ENCODE measurements at regions not wholly inside any gene's neighbourhood (a gene's known extent, or its start where the extent isn't known, plus 50 kb on each side); places are given as distances from the start of the nearest gene placed in this dataset.

GRCh38 chr13:109874484-109875454 lies 88.4 kb upstream of the IRS2 start:
- Histone ChIP-seq H3K36me3 (ENCODE audit: insufficient read depth, low read length) (no peaks in the 10 kb centered on the region), H3K4me3 (ENCODE audit: low read length) (no peak overlapping the region), H3K4me1 (ENCODE audit: insufficient read depth, low read length) (no peaks in the 10 kb centered on the region)

GRCh38 chr13:109873351-109874123 lies 87.2 kb upstream of the IRS2 start:
- no peak overlapping the region for H2AFZ ChIP-seq (ENCODE audit: low read depth, low read length)
- H3K9me3 ChIP-seq (ENCODE audit: low read length) = no peaks in the 10 kb centered on the region
- no peaks in the 10 kb centered on the region for H3K4me1 ChIP-seq (ENCODE audit: insufficient read depth, low read length)
- no peak overlapping the region for H3K4me3 ChIP-seq (ENCODE audit: low read length)
- H3K27me3 ChIP-seq (ENCODE audit: insufficient read depth, low read length) = peaks cover 4% of the 10 kb centered on the region
- no peaks in the 10 kb centered on the region for H3K36me3 ChIP-seq (ENCODE audit: insufficient read depth, low read length)

More at GRCh38 chr13:109874484-109875454, 88.4 kb upstream of the IRS2 start:
- H3K27me3 ChIP-seq (ENCODE audit: insufficient read depth, low read length) = peaks cover 4% of the 10 kb centered on the region
- no peaks in the 10 kb centered on the region for H3K9me3 ChIP-seq (ENCODE audit: low read length)
- no peak overlapping the region for H2AFZ ChIP-seq (ENCODE audit: low read depth, low read length)

- Histone ChIP-seq H3K9me3 (ENCODE audit: low read length) (no peaks in the 10 kb centered on the region), H3K27me3 (ENCODE audit: insufficient read depth, low read length) (peaks cover 4% of the 10 kb centered on the region), H3K4me1 (ENCODE audit: insufficient read depth, low read length) (no peaks in the 10 kb centered on the region), H3K4me3 (ENCODE audit: low read length) (no peak overlapping the region), H2AFZ (ENCODE audit: low read depth, low read length) (no peak overlapping the region), H3K36me3 (ENCODE audit: insufficient read depth, low read length) (no peaks in the 10 kb centered on the region)
Observed at GRCh38 chr13:109872864-109873263, 86.5 kb upstream of the IRS2 start.

- Histone ChIP-seq H3K9me3 (ENCODE audit: low read length) (no peaks in the 10 kb centered on the region), H3K27me3 (ENCODE audit: insufficient read depth, low read length) (peaks cover 4% of the 10 kb centered on the region), H3K36me3 (ENCODE audit: insufficient read depth, low read length) (no peaks in the 10 kb centered on the region), H3K4me1 (ENCODE audit: insufficient read depth, low read length) (no peaks in the 10 kb centered on the region), H2AFZ (ENCODE audit: low read depth, low read length) (no peak overlapping the region), H3K4me3 (ENCODE audit: low read length) (no peak overlapping the region)
Observed at GRCh38 chr13:109870696-109871370, 84.5 kb upstream of the IRS2 start.

- Histone ChIP-seq H3K4me3 (ENCODE audit: low read length) (no peak overlapping the region), H3K4me1 (ENCODE audit: insufficient read depth, low read length) (no peaks in the 10 kb centered on the region), H2AFZ (ENCODE audit: low read depth, low read length) (no peak overlapping the region), H3K9me3 (ENCODE audit: low read length) (no peaks in the 10 kb centered on the region), H3K36me3 (ENCODE audit: insufficient read depth, low read length) (no peaks in the 10 kb centered on the region), H3K27me3 (ENCODE audit: insufficient read depth, low read length) (peaks cover 4% of the 10 kb centered on the region)
Observed at GRCh38 chr13:109870274-109870673, 83.9 kb upstream of the IRS2 start.

GRCh38 chr13:109869312-109870237 lies 83.2 kb upstream of the IRS2 start:
- H3K4me1 ChIP-seq (ENCODE audit: insufficient read depth, low read length) = no peaks in the 10 kb centered on the region
- peaks cover 4% of the 10 kb centered on the region for H3K27me3 ChIP-seq (ENCODE audit: insufficient read depth, low read length)
- H3K36me3 ChIP-seq (ENCODE audit: insufficient read depth, low read length) = no peaks in the 10 kb centered on the region
- no peaks in the 10 kb centered on the region for H3K9me3 ChIP-seq (ENCODE audit: low read length)
- H3K4me3 ChIP-seq (ENCODE audit: low read length) = no peak overlapping the region
- no peak overlapping the region for H2AFZ ChIP-seq (ENCODE audit: low read depth, low read length)

- no peaks in the 10 kb centered on the region for H3K4me1 ChIP-seq (ENCODE audit: insufficient read depth, low read length)
- H3K9me3 ChIP-seq (ENCODE audit: low read length) = no peaks in the 10 kb centered on the region
- H2AFZ ChIP-seq (ENCODE audit: low read depth, low read length) = no peak overlapping the region
- H3K36me3 ChIP-seq (ENCODE audit: insufficient read depth, low read length) = no peaks in the 10 kb centered on the region
- no peak overlapping the region for H3K4me3 ChIP-seq (ENCODE audit: low read length)
- peaks cover under 1% of the 10 kb centered on the region for H3K27me3 ChIP-seq (ENCODE audit: insufficient read depth, low read length)
Observed at GRCh38 chr13:109868578-109869311, 82.4 kb upstream of the IRS2 start.

GRCh38 chr13:109867766-109868165 lies 81.4 kb upstream of the IRS2 start:
- H3K36me3 ChIP-seq (ENCODE audit: insufficient read depth, low read length) = no peaks in the 10 kb centered on the region
- no peak overlapping the region for H3K4me3 ChIP-seq (ENCODE audit: low read length)
- H3K27me3 ChIP-seq (ENCODE audit: insufficient read depth, low read length) = no peaks in the 10 kb centered on the region
- no peak overlapping the region for H2AFZ ChIP-seq (ENCODE audit: low read depth, low read length)
- no peaks in the 10 kb centered on the region for H3K9me3 ChIP-seq (ENCODE audit: low read length)
- no peaks in the 10 kb centered on the region for H3K4me1 ChIP-seq (ENCODE audit: insufficient read depth, low read length)

GRCh38 chr13:109862627-109863026 lies 76.2 kb upstream of the IRS2 start:
- no peaks in the 10 kb centered on the region for H3K27me3 ChIP-seq (ENCODE audit: insufficient read depth, low read length)
- H2AFZ ChIP-seq (ENCODE audit: low read depth, low read length) = no peak overlapping the region
- H3K4me1 ChIP-seq (ENCODE audit: insufficient read depth, low read length) = no peaks in the 10 kb centered on the region
- H3K9me3 ChIP-seq (ENCODE audit: low read length) = no peaks in the 10 kb centered on the region
- H3K36me3 ChIP-seq (ENCODE audit: insufficient read depth, low read length) = no peaks in the 10 kb centered on the region
- H3K4me3 ChIP-seq (ENCODE audit: low read length) = no peak overlapping the region

- Histone ChIP-seq H2AFZ (ENCODE audit: low read depth, low read length) (no peak overlapping the region), H3K4me3 (ENCODE audit: low read length) (no peak overlapping the region), H3K36me3 (ENCODE audit: insufficient read depth, low read length) (no peaks in the 10 kb centered on the region), H3K27me3 (ENCODE audit: insufficient read depth, low read length) (no peaks in the 10 kb centered on the region), H3K9me3 (ENCODE audit: low read length) (no peaks in the 10 kb centered on the region), H3K4me1 (ENCODE audit: insufficient read depth, low read length) (no peaks in the 10 kb centered on the region)
Observed at GRCh38 chr13:109859898-109860297, 73.5 kb upstream of the IRS2 start.

GRCh38 chr13:109859216-109859835 lies 72.9 kb upstream of the IRS2 start:
- no peaks in the 10 kb centered on the region for H3K27me3 ChIP-seq (ENCODE audit: insufficient read depth, low read length)
- no peak overlapping the region for H3K4me3 ChIP-seq (ENCODE audit: low read length)
- H3K9me3 ChIP-seq (ENCODE audit: low read length) = no peaks in the 10 kb centered on the region
- no peak overlapping the region for H2AFZ ChIP-seq (ENCODE audit: low read depth, low read length)
- no peaks in the 10 kb centered on the region for H3K4me1 ChIP-seq (ENCODE audit: insufficient read depth, low read length)
- H3K36me3 ChIP-seq (ENCODE audit: insufficient read depth, low read length) = no peaks in the 10 kb centered on the region

Measured in neuron (in vitro differentiated cells).